Glutamatergic neuron (in vitro differentiated cells): ENCODE measurements at regions not wholly inside any gene's neighbourhood (a gene's known extent, or its start where the extent isn't known, plus 50 kb on each side); places are given as distances from the start of the nearest gene placed in this dataset.

ENCODE experiments used
- DNase-seq: peaks from one replicate; pipeline ENCODE4 v3.0.0; 2022
- H3K27ac Mint-ChIP-seq: one replicate; pipeline ENCODE4 v1.8.0; 2020; ENCODE audit warnings: mild to moderate bottlenecking, mixed read lengths, inconsistent platforms; ENCODE audit not compliant: unreplicated experiment
- H3K27me3 Mint-ChIP-seq: one replicate; pipeline ENCODE4 v1.8.0; 2020; ENCODE audit warnings: mild to moderate bottlenecking, moderate library complexity, mixed read lengths, inconsistent platforms; ENCODE audit not compliant: unreplicated experiment
- H3K36me3 Mint-ChIP-seq: one replicate; pipeline ENCODE4 v1.8.0; 2020; ENCODE audit warnings: mild to moderate bottlenecking, mixed read lengths, inconsistent platforms; ENCODE audit not compliant: unreplicated experiment
- H3K4me1 Mint-ChIP-seq: one replicate; pipeline ENCODE4 v1.8.0; 2020; ENCODE audit warnings: mild to moderate bottlenecking, low read depth, mixed read lengths, inconsistent platforms; ENCODE audit not compliant: unreplicated experiment
- H3K4me3 Mint-ChIP-seq: one replicate; pipeline ENCODE4 v1.8.0; 2020; ENCODE audit warnings: mild to moderate bottlenecking, mixed read lengths, inconsistent platforms; ENCODE audit not compliant: unreplicated experiment
- H3K9me3 Mint-ChIP-seq: one replicate; pipeline ENCODE4 v1.8.0; 2020; ENCODE audit warnings: mild to moderate bottlenecking, moderate library complexity, mixed read lengths, inconsistent platforms; ENCODE audit not compliant: unreplicated experiment
- CTCF ChIP-seq: fragments of 200-600 bp; sonication (generic); IDR thresholded peaks from one replicate; pipeline ENCODE4 v1.5.0; 2021; ENCODE audit not compliant: partially characterized antibody, unreplicated experiment

DNA sequence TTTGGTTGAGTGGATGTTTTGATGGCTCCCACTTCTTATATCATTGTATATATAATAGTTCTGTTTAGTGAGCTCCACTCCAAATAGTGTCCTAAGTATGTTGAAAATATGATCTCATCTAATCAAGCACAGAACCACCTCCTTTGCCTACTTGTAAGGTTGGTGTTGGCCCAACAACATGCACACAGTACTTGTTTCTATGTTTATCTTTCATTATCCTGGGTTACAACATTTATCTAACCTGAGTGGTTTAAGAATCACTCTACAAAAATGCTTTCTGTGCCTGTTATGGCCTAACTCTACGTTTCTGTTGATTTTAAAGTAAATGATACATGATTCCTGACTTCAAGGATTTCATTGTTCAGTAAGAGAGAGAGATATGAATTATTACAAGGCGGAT is 281.9 kb downstream of the FIGN start:
- no peak for TF ChIP-seq CTCF
- H3K4me1 Mint-ChIP-seq, result no peaks in the 10 kb centered on the region
- H3K36me3 Mint-ChIP-seq, result no peaks in the 10 kb centered on the region
- no peaks in the 10 kb centered on the region for H3K9me3 Mint-ChIP-seq
- peaks cover 2% of the 10 kb centered on the region for H3K27me3 Mint-ChIP-seq
- H3K4me3 Mint-ChIP-seq, result no peak overlapping the region
- H3K27ac Mint-ChIP-seq, result no peak overlapping the region
- DNase-seq, result no peak

DNA sequence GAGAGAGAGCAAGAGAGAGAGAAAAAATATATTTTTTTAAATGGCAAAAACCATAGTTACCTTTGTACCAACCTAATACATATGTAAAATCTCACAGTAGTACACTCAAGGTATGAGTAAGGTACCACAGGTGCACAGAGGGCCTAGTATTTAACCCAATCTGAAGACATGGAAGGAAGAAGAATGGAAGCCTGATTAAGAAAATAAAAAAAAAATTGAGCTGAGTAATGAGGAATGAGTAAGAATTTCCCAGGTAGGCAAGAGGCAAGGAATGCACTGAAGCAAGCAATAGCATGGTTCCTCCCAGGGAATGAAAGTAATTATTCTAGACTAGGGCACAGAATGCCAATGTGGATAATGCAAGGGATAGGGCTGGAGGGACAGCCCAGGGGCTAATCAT is 294.2 kb downstream of the FIGN start:
- Mint-ChIP-seq H3K4me1 (no peaks in the 10 kb centered on the region), H3K27me3 (no peaks in the 10 kb centered on the region), H3K36me3 (no peaks in the 10 kb centered on the region), H3K27ac (no peak overlapping the region), H3K9me3 (peaks cover 1% of the 10 kb centered on the region), H3K4me3 (no peak overlapping the region)
- no peak for DNase-seq
- TF ChIP-seq CTCF, result no peak

- Mint-ChIP-seq H3K27me3 (no peaks in the 10 kb centered on the region), H3K9me3 (no peaks in the 10 kb centered on the region), H3K4me1 (no peaks in the 10 kb centered on the region), H3K4me3 (no peak overlapping the region), H3K27ac (no peak overlapping the region), H3K36me3 (no peaks in the 10 kb centered on the region)
- no peak for DNase-seq
- no peak for TF ChIP-seq CTCF
These were observed 298.8 kb downstream of the FIGN start for GRCh38 chr2:163436963-163437362.

DNA sequence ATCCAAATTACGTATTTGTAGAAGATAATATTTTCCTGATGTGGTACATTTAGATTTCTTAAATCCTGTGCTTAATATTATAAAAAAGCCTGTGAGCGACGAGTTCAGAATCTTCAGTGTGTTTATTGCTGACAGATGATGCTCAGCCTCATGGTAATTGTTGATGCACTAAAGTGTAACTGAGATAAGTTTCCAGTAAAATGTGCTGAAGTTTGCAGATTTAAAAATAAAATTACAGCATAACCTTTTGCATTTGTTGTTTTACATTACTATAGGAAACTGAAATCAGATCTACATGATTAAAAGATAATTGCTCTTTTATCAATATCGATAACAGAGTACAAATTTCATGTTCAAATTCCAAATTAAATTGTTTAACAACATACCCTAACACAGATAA is 307.6 kb downstream of the FIGN start:
- Mint-ChIP-seq H3K9me3 (no peaks in the 10 kb centered on the region), H3K4me3 (no peak overlapping the region), H3K27me3 (no peaks in the 10 kb centered on the region), H3K27ac (no peak overlapping the region), H3K4me1 (no peaks in the 10 kb centered on the region), H3K36me3 (no peaks in the 10 kb centered on the region)
- TF ChIP-seq CTCF, result no peak
- DNase-seq, result no peak

DNA sequence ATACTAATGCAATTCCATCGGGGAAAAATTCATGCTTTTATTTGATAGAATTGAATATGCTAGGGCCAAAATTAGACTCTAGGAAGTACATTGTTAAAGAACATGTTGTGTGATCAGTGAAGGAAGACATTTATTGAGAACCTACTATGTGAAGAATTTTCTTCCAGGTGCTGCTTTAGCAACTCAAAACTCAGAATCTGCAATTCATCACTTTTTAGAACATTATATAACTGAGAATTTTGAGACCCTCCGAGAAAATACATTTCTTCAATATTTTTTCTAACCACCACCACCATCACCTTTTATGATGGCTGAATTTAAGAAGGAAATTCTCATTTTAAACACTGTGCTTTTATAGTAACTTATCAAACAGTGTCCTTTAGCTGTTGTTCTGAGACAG is 315.2 kb downstream of the FIGN start:
- Mint-ChIP-seq H3K4me3 (no peak overlapping the region), H3K27me3 (no peaks in the 10 kb centered on the region), H3K36me3 (no peaks in the 10 kb centered on the region), H3K4me1 (no peaks in the 10 kb centered on the region), H3K27ac (no peak overlapping the region), H3K9me3 (no peaks in the 10 kb centered on the region)
- TF ChIP-seq CTCF, result no peak
- DNase-seq, result no peak
